Lower leg skin (tissue), 3 donors: ENCODE measurements at regions not wholly inside any gene's neighbourhood (a gene's known extent, or its start where the extent isn't known, plus 50 kb on each side); places are given as distances from the start of the nearest gene placed in this dataset.

ENCODE experiments used
- POLR2A ChIP-seq, 2 donors: fragments of 450-650 bp; IDR thresholded peaks; one replicate each; pipeline ENCODE4 v1.6.1; 2016 to 2017; ENCODE audit warnings: antibody characterized with exemption in 2 of 2, mild to moderate bottlenecking in 1 of 2, moderate library complexity in 1 of 2
- TF ChIP-seq, protein P1 (sequence below), 3 donors: fragments of 450-650 bp; IDR thresholded peaks; one replicate each; pipeline ENCODE4 v1.5.1; 2016; ENCODE audit warnings: antibody characterized with exemption in 3 of 3, mild to moderate bottlenecking in 3 of 3, moderate library complexity in 2 of 3

DNA sequence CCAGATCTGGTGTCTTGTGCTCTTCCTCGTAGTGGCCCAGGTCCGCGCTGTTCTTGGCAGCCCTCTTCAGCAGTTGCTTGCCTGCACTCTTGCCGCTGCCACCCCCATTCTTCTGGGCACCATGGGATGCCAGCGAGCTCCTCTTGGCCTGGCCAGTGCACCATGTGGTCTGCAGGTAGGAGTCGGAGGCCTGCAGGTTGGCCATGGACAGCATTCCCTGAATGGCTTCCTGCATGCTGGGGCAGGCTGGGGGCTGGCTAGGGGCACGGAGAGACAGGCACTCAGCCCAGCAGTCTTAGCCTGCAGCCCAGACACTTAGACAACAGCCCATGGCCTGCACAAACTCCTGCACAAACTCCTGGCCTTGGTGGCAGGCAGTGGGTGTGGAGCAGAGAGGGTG, 234.9 kb downstream of the TUBA3C start:
- TF ChIP-seq, protein P1, sequence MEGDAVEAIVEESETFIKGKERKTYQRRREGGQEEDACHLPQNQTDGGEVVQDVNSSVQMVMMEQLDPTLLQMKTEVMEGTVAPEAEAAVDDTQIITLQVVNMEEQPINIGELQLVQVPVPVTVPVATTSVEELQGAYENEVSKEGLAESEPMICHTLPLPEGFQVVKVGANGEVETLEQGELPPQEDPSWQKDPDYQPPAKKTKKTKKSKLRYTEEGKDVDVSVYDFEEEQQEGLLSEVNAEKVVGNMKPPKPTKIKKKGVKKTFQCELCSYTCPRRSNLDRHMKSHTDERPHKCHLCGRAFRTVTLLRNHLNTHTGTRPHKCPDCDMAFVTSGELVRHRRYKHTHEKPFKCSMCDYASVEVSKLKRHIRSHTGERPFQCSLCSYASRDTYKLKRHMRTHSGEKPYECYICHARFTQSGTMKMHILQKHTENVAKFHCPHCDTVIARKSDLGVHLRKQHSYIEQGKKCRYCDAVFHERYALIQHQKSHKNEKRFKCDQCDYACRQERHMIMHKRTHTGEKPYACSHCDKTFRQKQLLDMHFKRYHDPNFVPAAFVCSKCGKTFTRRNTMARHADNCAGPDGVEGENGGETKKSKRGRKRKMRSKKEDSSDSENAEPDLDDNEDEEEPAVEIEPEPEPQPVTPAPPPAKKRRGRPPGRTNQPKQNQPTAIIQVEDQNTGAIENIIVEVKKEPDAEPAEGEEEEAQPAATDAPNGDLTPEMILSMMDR (IDR thresholded peaks at IDR 0.05) = no peak
- no peak for TF ChIP-seq POLR2A (IDR thresholded peaks at IDR 0.05)
